DMS79 (cell line): ENCODE measurements at regions not wholly inside any gene's neighbourhood (a gene's known extent, or its start where the extent isn't known, plus 50 kb on each side); places are given as distances from the start of the nearest gene placed in this dataset.

Source experiments
- DNase-seq: peaks from one replicate; lab custom pipeline; 2025; lab: John Stamatoyannopoulos, UW

GRCh38 chr15:49751191-49751590, 130.3 kb downstream of the DTWD1 start:
- DNase-seq, result no peak

- no peak for DNase-seq
Observed at GRCh38 chr15:49751751-49752150, 130.9 kb downstream of the DTWD1 start.

- no peak for DNase-seq
Observed at GRCh38 chr15:49752517-49752916, 131.7 kb downstream of the DTWD1 start.

GRCh38 chr15:49758456-49758855, 137.6 kb downstream of the DTWD1 start:
- DNase-seq, result no peak

- no peak for DNase-seq
Observed at GRCh38 chr15:49758856-49759255, 138.0 kb downstream of the DTWD1 start.

- DNase-seq, result no peak
Observed at GRCh38 chr15:49760749-49761148, 139.9 kb downstream of the DTWD1 start.

GRCh38 chr15:49769225-49769624, 148.4 kb downstream of the DTWD1 start:
- no peak for DNase-seq

GRCh38 chr15:49789436-49789835, 168.6 kb downstream of the DTWD1 start:
- DNase-seq, result no peak

- no peak for DNase-seq
Observed at GRCh38 chr15:49793943-49794342, 173.1 kb downstream of the DTWD1 start.

GRCh38 chr15:49801796-49802195, 180.9 kb downstream of the DTWD1 start:
- DNase-seq, result no peak
